GM21529 (cell line): ENCODE measurements at regions not wholly inside any gene's neighbourhood (a gene's known extent, or its start where the extent isn't known, plus 50 kb on each side); places are given as distances from the start of the nearest gene placed in this dataset.

Experiments
- ATAC-seq: cut with Tn5 transposase; IDR thresholded peaks from one replicate; pipeline ENCODE4 v1.9.1; 2021; ENCODE audit not compliant: unreplicated experiment

GRCh38 chr13:22696433-22696832 is 484.3 kb upstream of the SGCG start:
- ATAC-seq, result no peak

- ATAC-seq, result no peak
These were observed 482.3 kb upstream of the SGCG start for GRCh38 chr13:22698467-22698866.

GRCh38 chr13:22700246-22700887 is 480.4 kb upstream of the SGCG start:
- no peak for ATAC-seq

GRCh38 chr13:22703601-22704209 is 477.1 kb upstream of the SGCG start:
- no peak for ATAC-seq

- ATAC-seq, result no peak
These were observed 472.8 kb upstream of the SGCG start for GRCh38 chr13:22707946-22708345.

GRCh38 chr13:22717036-22717435 is 463.7 kb upstream of the SGCG start:
- no peak for ATAC-seq

- no peak for ATAC-seq
These were observed 454.1 kb upstream of the SGCG start for GRCh38 chr13:22726726-22727125.

GRCh38 chr13:22735011-22735995 is 445.5 kb upstream of the SGCG start:
- no peak for ATAC-seq

- no peak for ATAC-seq
These were observed 444.6 kb upstream of the SGCG start for GRCh38 chr13:22736084-22736767.

- no peak for ATAC-seq
These were observed 444.0 kb upstream of the SGCG start for GRCh38 chr13:22736768-22737092.

GRCh38 chr13:22738357-22738756 is 442.4 kb upstream of the SGCG start:
- no peak for ATAC-seq

GRCh38 chr13:22740264-22740663 is 440.5 kb upstream of the SGCG start:
- no peak for ATAC-seq

GRCh38 chr13:22744688-22745452 is 435.9 kb upstream of the SGCG start:
- no peak for ATAC-seq

- ATAC-seq, result no peak
These were observed 431.8 kb upstream of the SGCG start for GRCh38 chr13:22748866-22749577.

- no peak for ATAC-seq
These were observed 431.2 kb upstream of the SGCG start for GRCh38 chr13:22749626-22750025.

GRCh38 chr13:22757530-22758120 is 423.2 kb upstream of the SGCG start:
- ATAC-seq, result no peak

GRCh38 chr13:22758245-22758644 is 422.5 kb upstream of the SGCG start:
- ATAC-seq, result no peak

GRCh38 chr13:22761709-22762108 is 419.1 kb upstream of the SGCG start:
- ATAC-seq, result no peak

GRCh38 chr13:22765547-22765946 is 415.2 kb upstream of the SGCG start:
- no peak for ATAC-seq

- no peak for ATAC-seq
These were observed 409.9 kb upstream of the SGCG start for GRCh38 chr13:22770891-22771290.
